Mucosa of rectum (tissue), 2 donors: ENCODE measurements at regions not wholly inside any gene's neighbourhood (a gene's known extent, or its start where the extent isn't known, plus 50 kb on each side); places are given as distances from the start of the nearest gene placed in this dataset.

ENCODE experiments used
- H3K27ac ChIP-seq, 2 donors: one replicate each; pipeline ENCODE4 v1.7.0; 2013; ENCODE audit warnings: inconsistent platforms in 2 of 2, low read depth in 2 of 2, low read length in 2 of 2
- H3K27me3 ChIP-seq, 2 donors: one replicate each; pipeline ENCODE4 v1.7.0; 2013; ENCODE audit warnings: low read length in 2 of 2; ENCODE audit not compliant: control insufficient read depth in 2 of 2, insufficient read depth in 2 of 2
- H3K36me3 ChIP-seq, 2 donors: one replicate each; pipeline ENCODE4 v1.7.0; 2013; ENCODE audit warnings: low read length in 2 of 2; ENCODE audit not compliant: control insufficient read depth in 2 of 2, insufficient read depth in 2 of 2
- H3K4me1 ChIP-seq, 2 donors: one replicate each; pipeline ENCODE4 v1.7.0; 2013; ENCODE audit warnings: low read length in 2 of 2, mild to moderate bottlenecking in 1 of 2; ENCODE audit not compliant: control insufficient read depth in 2 of 2, insufficient read depth in 2 of 2
- H3K4me3 ChIP-seq, 2 donors: one replicate each; pipeline ENCODE4 v1.7.0; 2013; ENCODE audit warnings: low read length in 2 of 2
- H3K9ac ChIP-seq, 2 donors: one replicate each; pipeline ENCODE4 v1.7.0; 2013; ENCODE audit warnings: low read length in 2 of 2, low read depth in 1 of 2, mild to moderate bottlenecking in 1 of 2
- H3K9me3 ChIP-seq, 2 donors: one replicate each; pipeline ENCODE4 v1.7.0; 2013; ENCODE audit warnings: low read length in 2 of 2; ENCODE audit not compliant: control insufficient read depth in 2 of 2
- donor health status: healthy.
- donor health status: Normal muscosa, but diverticular disease.

DNA sequence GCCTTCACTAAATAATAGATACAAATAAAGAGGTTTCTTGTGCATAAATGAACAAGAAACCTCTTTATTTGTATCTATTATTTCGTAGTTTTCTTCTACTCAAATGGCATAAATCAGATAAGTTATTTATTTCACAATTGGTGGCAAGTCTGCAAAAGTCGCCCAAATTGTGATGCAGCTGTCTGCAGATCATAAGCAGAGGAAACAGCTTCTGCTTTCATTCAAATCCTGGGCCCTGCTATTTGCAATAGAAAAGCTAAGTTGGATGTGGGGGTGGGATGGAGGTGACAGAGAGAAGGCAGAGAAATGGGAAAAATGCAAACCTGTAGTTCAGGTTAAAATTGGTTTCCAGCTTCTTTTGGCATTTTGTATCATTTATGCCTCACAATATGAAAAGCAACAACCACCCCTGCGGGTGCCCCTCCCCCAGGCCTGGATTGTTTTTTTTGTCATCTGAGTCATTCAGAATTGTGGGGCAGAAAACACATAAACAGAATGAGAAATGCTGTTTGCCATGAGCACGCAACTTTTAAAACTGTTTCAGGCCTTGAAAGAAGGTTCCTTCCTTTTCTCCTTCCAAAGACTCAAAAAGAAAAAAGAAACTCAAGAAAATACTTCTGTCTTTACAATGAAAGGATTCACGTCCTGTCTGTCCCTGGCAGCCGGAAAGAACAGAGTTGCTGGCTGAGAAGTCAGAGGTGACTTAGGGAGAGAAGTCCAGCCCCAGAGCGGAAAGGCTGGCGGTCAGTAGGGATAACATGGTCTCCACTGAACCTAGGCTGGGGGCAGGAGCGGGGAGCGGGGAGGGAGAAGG lies 132.9 kb downstream of the BAMBI start:
- H3K4me3 ChIP-seq, result no peak overlapping the region
- no peaks in the 10 kb centered on the region for H3K9me3 ChIP-seq
- H3K27ac ChIP-seq, result no peak overlapping the region
- no peaks in the 10 kb centered on the region for H3K27me3 ChIP-seq
- no peak overlapping the region for H3K9ac ChIP-seq
- peaks cover 0 to 4% of the 10 kb centered on the region in 2 donors for H3K4me1 ChIP-seq
- no peaks in the 10 kb centered on the region for H3K36me3 ChIP-seq

DNA sequence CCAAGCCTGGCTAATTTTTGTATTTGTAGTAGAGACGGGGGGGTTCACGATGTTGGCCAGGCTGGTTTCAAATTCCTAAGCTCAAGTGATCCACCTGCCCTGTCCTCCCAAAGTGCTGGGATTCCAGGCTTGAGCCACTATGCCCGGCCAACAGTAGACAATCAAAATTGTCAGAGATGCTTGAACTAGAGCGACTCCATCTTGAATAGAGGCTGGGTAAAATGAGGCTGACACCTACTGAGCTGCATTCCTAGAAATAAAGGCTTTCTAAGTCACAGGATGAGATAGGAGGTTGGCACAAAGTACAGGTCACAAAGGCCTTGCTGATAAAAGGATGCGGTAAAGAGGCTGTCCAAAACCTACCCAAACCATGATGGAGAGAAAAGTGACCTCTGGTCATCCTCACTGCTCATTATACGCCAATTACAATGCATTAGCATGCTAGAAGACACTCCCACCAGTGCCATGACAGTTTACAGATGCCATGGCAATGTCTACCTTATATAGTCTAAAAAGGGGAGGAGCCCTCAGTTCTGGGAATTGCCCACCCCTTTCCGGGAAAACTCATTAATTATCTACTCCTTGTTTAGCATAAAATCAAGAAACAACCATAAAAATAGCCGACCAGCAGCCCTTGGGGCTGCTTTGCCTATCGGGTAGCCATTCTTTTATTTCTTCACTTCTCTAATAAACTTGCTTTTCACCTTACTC lies 134.5 kb downstream of the BAMBI start:
- no peaks in the 10 kb centered on the region for H3K9me3 ChIP-seq
- no peaks in the 10 kb centered on the region for H3K27me3 ChIP-seq
- H3K36me3 ChIP-seq, result no peaks in the 10 kb centered on the region
- no peaks in the 10 kb centered on the region for H3K4me1 ChIP-seq
- H3K27ac ChIP-seq, result no peak overlapping the region
- no peak overlapping the region for H3K4me3 ChIP-seq
- no peak overlapping the region for H3K9ac ChIP-seq

DNA sequence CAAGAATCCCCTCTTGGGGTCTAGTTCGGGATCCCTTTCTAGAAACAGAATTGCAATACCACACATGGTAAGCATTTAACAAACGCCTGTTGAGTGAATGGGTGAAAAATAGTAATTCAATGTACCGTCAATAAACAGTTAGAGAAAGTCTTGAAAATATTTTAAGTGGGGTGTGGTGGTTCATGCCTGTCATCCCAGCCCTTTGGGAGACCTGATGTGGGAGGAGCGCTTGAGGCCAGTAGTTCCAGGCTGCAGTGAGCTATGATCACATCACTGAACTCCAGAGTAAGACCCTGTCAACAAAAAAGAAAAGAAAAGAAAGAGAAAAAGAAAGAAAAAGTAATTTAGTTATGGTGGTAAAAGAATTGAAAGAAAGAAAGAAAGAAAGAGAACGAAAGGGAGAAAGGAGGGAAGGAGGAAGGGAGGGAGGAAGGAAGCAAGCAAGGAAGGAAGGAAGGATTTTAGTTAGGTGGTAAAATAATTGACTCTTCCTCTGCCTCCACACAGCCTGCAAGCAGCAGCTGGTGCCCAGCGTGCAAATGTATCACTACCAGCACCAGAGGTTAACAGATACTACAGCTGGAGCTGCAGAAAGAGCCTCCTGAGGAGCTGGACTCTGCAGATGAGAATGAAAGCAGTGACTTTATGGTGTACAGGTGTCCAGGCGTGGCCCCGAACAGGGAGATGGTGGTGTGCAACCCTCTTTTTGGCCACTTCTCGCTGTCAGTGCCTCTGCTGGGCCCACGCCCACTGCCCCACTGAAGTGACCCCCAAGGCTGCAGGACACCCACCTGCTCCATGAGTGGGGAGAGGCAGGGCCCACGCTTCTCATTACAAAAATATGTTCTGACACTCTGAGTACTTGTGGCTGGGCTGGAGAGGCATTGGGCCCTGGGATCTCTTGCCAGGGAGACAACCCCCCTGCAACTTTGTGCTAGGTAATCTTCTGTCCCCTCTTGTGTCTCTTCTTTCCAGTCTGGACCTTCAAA lies 135.4 kb downstream of the BAMBI start:
- H3K27ac ChIP-seq, result no peak overlapping the region
- H3K27me3 ChIP-seq, result no peaks in the 10 kb centered on the region
- H3K9me3 ChIP-seq, result no peaks in the 10 kb centered on the region
- H3K4me3 ChIP-seq, result no peak overlapping the region
- H3K36me3 ChIP-seq, result no peaks in the 10 kb centered on the region
- no peaks in the 10 kb centered on the region for H3K4me1 ChIP-seq
- no peak overlapping the region for H3K9ac ChIP-seq

GRCh38 chr10:28815681-28816080 lies 138.4 kb downstream of the BAMBI start:
- no peaks in the 10 kb centered on the region for H3K27me3 ChIP-seq
- H3K36me3 ChIP-seq, result no peaks in the 10 kb centered on the region
- H3K4me3 ChIP-seq, result no peak overlapping the region
- H3K4me1 ChIP-seq, result peaks cover 0 to 6% of the 10 kb centered on the region in 2 donors
- no peak overlapping the region for H3K27ac ChIP-seq
- no peak overlapping the region for H3K9ac ChIP-seq
- H3K9me3 ChIP-seq, result no peaks in the 10 kb centered on the region

GRCh38 chr10:28822719-28823464 lies 145.6 kb downstream of the BAMBI start:
- Histone ChIP-seq H3K27me3 (no peaks in the 10 kb centered on the region), H3K9ac (no peak overlapping the region), H3K9me3 (no peaks in the 10 kb centered on the region), H3K4me1 (peaks cover 0 to 6% of the 10 kb centered on the region in 2 donors), H3K36me3 (no peaks in the 10 kb centered on the region), H3K27ac (no peak overlapping the region), H3K4me3 (no peak overlapping the region)

DNA sequence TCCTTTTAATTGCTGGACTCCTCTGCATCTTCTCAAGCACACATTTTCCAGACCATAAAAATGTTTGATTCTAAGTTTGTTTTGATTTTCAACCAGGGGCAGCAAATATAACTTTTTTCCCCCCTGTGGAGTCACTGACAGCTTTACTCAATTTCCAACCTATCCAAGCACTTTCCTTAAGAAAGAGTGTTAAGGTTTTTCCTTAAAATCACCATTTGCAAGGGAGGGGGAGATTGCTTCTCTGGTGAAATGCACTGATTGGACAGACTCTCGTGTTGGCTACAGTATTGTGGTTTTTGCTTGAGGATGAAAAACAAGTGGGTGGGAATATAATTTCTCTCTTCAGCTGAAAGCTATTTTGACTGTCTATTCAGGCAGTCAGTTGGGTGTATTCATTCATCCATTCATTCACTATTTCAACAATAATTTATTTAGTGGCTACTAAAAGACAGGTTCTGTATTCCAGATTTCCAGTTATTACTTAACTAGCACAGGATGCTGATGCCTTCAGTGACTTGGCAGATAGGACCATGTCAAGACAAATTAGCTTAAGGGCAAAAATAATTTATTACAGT lies 146.3 kb downstream of the BAMBI start:
- H3K27me3 ChIP-seq, result no peaks in the 10 kb centered on the region
- no peaks in the 10 kb centered on the region for H3K9me3 ChIP-seq
- H3K9ac ChIP-seq, result no peak overlapping the region
- no peaks in the 10 kb centered on the region for H3K36me3 ChIP-seq
- H3K27ac ChIP-seq, result no peak overlapping the region
- H3K4me1 ChIP-seq, result peaks cover 0 to under 1% of the 10 kb centered on the region in 2 donors
- H3K4me3 ChIP-seq, result no peak overlapping the region

GRCh38 chr10:28833313-28833712 lies 156.0 kb downstream of the BAMBI start:
- no peak overlapping the region for H3K27ac ChIP-seq
- no peak overlapping the region for H3K4me3 ChIP-seq
- no peaks in the 10 kb centered on the region for H3K4me1 ChIP-seq
- H3K27me3 ChIP-seq, result no peaks in the 10 kb centered on the region
- H3K9me3 ChIP-seq, result no peaks in the 10 kb centered on the region
- H3K9ac ChIP-seq, result no peak overlapping the region
- no peaks in the 10 kb centered on the region for H3K36me3 ChIP-seq

DNA sequence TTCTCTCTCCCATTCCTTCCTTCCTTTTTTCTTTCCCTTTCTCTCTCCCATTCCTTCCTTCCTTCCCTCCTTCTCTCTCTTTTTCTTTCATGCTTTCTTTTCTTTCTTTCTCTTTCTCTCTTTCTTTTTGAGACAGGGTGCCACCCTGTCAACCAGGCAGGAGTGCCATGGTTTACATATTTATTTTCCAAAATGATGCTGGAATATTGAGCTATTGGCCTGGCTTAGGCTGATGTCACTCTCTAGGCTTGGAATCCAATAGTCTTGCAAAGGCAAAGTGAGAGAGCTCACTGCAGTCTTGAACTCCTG lies 159.1 kb downstream of the BAMBI start:
- Histone ChIP-seq H3K27me3 (no peaks in the 10 kb centered on the region), H3K4me1 (peaks cover 0 to 8% of the 10 kb centered on the region in 2 donors), H3K27ac (no peak overlapping the region), H3K9ac (no peak overlapping the region), H3K9me3 (no peaks in the 10 kb centered on the region), H3K36me3 (no peaks in the 10 kb centered on the region), H3K4me3 (no peak overlapping the region)

DNA sequence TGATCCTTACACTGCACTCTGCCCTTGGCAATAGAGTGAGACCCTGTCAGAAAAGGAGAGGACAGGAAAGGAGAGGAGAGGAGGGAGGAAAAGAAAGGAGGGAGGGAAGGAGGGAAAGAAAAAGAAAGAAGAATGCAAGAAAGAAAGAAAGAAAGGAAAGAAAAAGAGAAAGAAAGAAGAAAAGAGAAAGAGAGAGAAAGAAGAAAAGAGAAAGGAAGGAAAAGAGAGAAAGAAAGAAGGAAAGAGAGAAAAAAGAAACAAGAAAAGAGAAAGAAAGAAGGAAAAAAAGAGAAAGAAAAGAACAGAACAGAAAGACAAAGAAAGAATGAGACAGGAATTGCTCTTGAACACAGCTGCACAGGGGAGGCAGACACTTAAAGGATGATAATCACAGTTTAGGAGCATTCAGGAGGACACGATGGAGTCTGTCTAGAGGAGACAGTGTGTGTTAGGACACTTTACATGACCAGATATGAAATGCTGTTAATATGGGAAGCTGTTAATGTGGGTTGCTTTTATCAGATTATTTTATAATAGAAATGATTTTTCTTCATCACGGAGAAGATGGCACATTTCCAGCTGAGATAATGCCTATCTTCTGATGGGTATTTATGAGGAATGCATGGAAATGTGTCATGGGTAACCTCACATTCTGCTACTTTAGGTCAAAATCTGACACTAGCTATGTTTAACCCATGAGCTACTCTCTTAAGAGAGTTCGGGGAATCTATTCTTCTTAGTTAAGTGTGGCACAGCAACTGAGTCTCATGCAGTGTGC lies 160.5 kb downstream of the BAMBI start:
- Histone ChIP-seq H3K9me3 (no peaks in the 10 kb centered on the region), H3K27me3 (no peaks in the 10 kb centered on the region), H3K4me3 (no peak overlapping the region), H3K9ac (no peak overlapping the region), H3K27ac (no peak overlapping the region), H3K4me1 (peaks cover 0 to 8% of the 10 kb centered on the region in 2 donors), H3K36me3 (no peaks in the 10 kb centered on the region)
